Endothelial cell of umbilical vein (primary cell): ENCODE measurements at regions not wholly inside any gene's neighbourhood (a gene's known extent, or its start where the extent isn't known, plus 50 kb on each side); places are given as distances from the start of the nearest gene placed in this dataset.
A peak's percentile ranks its signal among the peaks of the same experiment; 100 is the strongest.

ENCODE experiments used
- BruUV-seq: library from RNA; stranded (reverse); fragments of 400-500 nt; replicated peaks from 2 replicates; lab custom pipeline; 2021; lab: Mats Ljungman, UMichigan
- CTCF ChIA-PET: fragments of 300-600, 350-600 bp; sonication (Branson Sonifier 250); formaldehyde crosslinking; loops from one replicate; lab custom pipeline; 2021; ENCODE audit warnings: antibody characterized with exemption, inconsistent platforms; lab: Charles Lee
- POLR2A ChIA-PET: fragments of 300-600, 350-600 bp; sonication (Branson Sonifier 250); formaldehyde crosslinking; loops from one replicate; lab custom pipeline; 2021; ENCODE audit warnings: antibody characterized with exemption, inconsistent platforms; lab: Charles Lee
- DNase-seq: peaks from one replicate; pipeline ENCODE4 v3.0.0-alpha.2; 2011; ENCODE audit warnings: low read depth, low spot score
- FAIRE-seq: peaks from 2 replicates; lab custom pipeline; 2011; peaks lifted over from hg19 to GRCh38; lab: Jason Lieb, UNC
- H2AFZ ChIP-seq: 2 replicates; pipeline ENCODE4 v1.6.0; 2012; ENCODE audit warnings: low read depth, low read length, control low read depth, inconsistent platforms
- H3K27ac ChIP-seq: 2 replicates; pipeline ENCODE4 v1.5.1; 2011; ENCODE audit warnings: low read depth, mild to moderate bottlenecking, control low read depth, low read length, moderate library complexity; ENCODE audit not compliant: insufficient read depth
- H3K27me3 ChIP-seq, 2 experiments: 2 replicates each; pipeline versions ENCODE4 v1.6.0 to v1.6.1; 2011; ENCODE audit warnings: low read length in 2 of 2, mixed read lengths in 1 of 2; ENCODE audit not compliant: control insufficient read depth in 2 of 2, insufficient read depth in 2 of 2
- H3K36me3 ChIP-seq, 2 experiments: 2 replicates in 1 of 2; 3 replicates in 1 of 2; pipeline ENCODE4 v1.5.1; 2011; ENCODE audit warnings: low read length in 2 of 2, mild to moderate bottlenecking in 1 of 2, moderate library complexity in 1 of 2; ENCODE audit not compliant: control insufficient read depth in 2 of 2, insufficient read depth in 2 of 2; ENCODE audit errors: extremely low read depth in 1 of 2
- H3K4me1 ChIP-seq: 3 replicates; pipeline ENCODE4 v1.5.1; 2011; ENCODE audit warnings: mild to moderate bottlenecking, low read length; ENCODE audit not compliant: control insufficient read depth, insufficient read depth; ENCODE audit errors: extremely low read depth
- H3K4me2 ChIP-seq: 2 replicates; pipeline ENCODE4 v1.6.1; 2011; ENCODE audit warnings: low read length, control low read depth, mixed read lengths; ENCODE audit not compliant: insufficient read depth
- H3K4me3 ChIP-seq, 3 experiments: fragments of 200-600 bp in 1 of 3; sonication (generic), shearing (Covaris generic) in 1 of 3; replicated peaks in 1 of 3; 2 replicates each; pipeline ENCODE4 v1.5.1; 2011 to 2016; ENCODE audit warnings: control low read depth in 3 of 3, low read length in 3 of 3, mild to moderate bottlenecking in 2 of 3, inconsistent platforms in 1 of 3, low read depth in 1 of 3, moderate library complexity in 1 of 3; ENCODE audit not compliant: insufficient read depth in 1 of 3
- H3K79me2 ChIP-seq: 2 replicates; pipeline ENCODE4 v1.6.0; 2012; ENCODE audit warnings: low read length, inconsistent platforms; ENCODE audit not compliant: control insufficient read depth, insufficient read depth
- H3K9ac ChIP-seq: replicated peaks from 2 replicates; pipeline ENCODE3; 2011; ENCODE audit warnings: low read length, control low read depth; ENCODE audit not compliant: insufficient read depth; ENCODE audit errors: extremely low read depth
- H3K9me1 ChIP-seq: replicated peaks from 3 replicates; pipeline ENCODE4 v1.6.0; 2011; ENCODE audit warnings: mild to moderate bottlenecking, low read length; ENCODE audit not compliant: control insufficient read depth, insufficient read depth; ENCODE audit errors: extremely low read depth
- H3K9me3 ChIP-seq: replicated peaks from 2 replicates; pipeline ENCODE4 v1.5.1; 2012; ENCODE audit warnings: low read length, inconsistent platforms; ENCODE audit not compliant: control insufficient read depth, insufficient read depth
- H4K20me1 ChIP-seq: replicated peaks from 2 replicates; pipeline ENCODE3; 2011; ENCODE audit warnings: mild to moderate bottlenecking, low read length; ENCODE audit not compliant: control insufficient read depth, insufficient read depth; ENCODE audit errors: extremely low read depth
- EZH2 ChIP-seq: IDR thresholded peaks from 2 replicates; pipeline ENCODE4 v1.6.1; 2012; ENCODE audit warnings: borderline replicate concordance, low read depth, mild to moderate bottlenecking, moderate library complexity, low read length, inconsistent platforms; ENCODE audit not compliant: severe bottlenecking
- FOS ChIP-seq: IDR thresholded peaks from 2 replicates; pipeline ENCODE4 v1.6.1; 2011; ENCODE audit warnings: mild to moderate bottlenecking, low read length, moderate library complexity, borderline replicate concordance; ENCODE audit not compliant: insufficient read depth
- GATA2 ChIP-seq: IDR thresholded peaks from 2 replicates; pipeline ENCODE4 v1.7.0; 2011; ENCODE audit warnings: low read depth, mild to moderate bottlenecking, moderate library complexity, mixed read lengths, low read length; ENCODE audit not compliant: insufficient read length, insufficient read depth
- JUN ChIP-seq: IDR thresholded peaks from 2 replicates; pipeline ENCODE4 v1.6.1; 2011; ENCODE audit warnings: borderline replicate concordance, low read depth; ENCODE audit not compliant: insufficient read length, insufficient read depth
- MYC ChIP-seq: IDR thresholded peaks from one replicate; pipeline ENCODE4 v1.6.1; 2011; ENCODE audit warnings: mild to moderate bottlenecking, low read depth, low read length
- POLR2A ChIP-seq: IDR thresholded peaks from 2 replicates; pipeline ENCODE4 v1.6.1; 2012; ENCODE audit warnings: low read depth, mild to moderate bottlenecking, control low read depth, low read length
- POLR2AphosphoS5 ChIP-seq: IDR thresholded peaks from 2 replicates; pipeline ENCODE4 v1.6.1; 2012; ENCODE audit warnings: low read depth, mild to moderate bottlenecking, control low read depth, low read length, moderate library complexity; ENCODE audit not compliant: insufficient read depth
- dilution Hi-C: fragments of 300-500 bp; cut with MboI; formaldehyde crosslinking; loops from one replicate; pipeline ENCODE4 v1.15.0; 2019; ENCODE audit warnings: low sequenced_read_pairs; ENCODE audit not compliant: extremely low pct_ligation_motif_present
- intact Hi-C: fragments of 100-400 bp; cut with micrococcal nuclease; formaldehyde crosslinking; loops from one replicate; pipeline ENCODE4 v1.10.0; 2022
- TF ChIP-seq, protein P1 (sequence below), 2 donors: IDR thresholded peaks; 1 replicate in 1 of 2; 2 replicates in 1 of 2; pipeline ENCODE4 v1.5.1; 2011; ENCODE audit warnings: low read length in 2 of 2, mild to moderate bottlenecking in 2 of 2, moderate library complexity in 2 of 2, control low read depth in 1 of 2, inconsistent platforms in 1 of 2, low read depth in 1 of 2; ENCODE audit not compliant: insufficient read depth in 1 of 2; ENCODE audit errors: extremely low read depth in 1 of 2
- TF ChIP-seq, protein P2 (sequence below): IDR thresholded peaks from 2 replicates; pipeline ENCODE4 v1.6.1; 2011; ENCODE audit not compliant: insufficient read depth, insufficient read length

DNA sequence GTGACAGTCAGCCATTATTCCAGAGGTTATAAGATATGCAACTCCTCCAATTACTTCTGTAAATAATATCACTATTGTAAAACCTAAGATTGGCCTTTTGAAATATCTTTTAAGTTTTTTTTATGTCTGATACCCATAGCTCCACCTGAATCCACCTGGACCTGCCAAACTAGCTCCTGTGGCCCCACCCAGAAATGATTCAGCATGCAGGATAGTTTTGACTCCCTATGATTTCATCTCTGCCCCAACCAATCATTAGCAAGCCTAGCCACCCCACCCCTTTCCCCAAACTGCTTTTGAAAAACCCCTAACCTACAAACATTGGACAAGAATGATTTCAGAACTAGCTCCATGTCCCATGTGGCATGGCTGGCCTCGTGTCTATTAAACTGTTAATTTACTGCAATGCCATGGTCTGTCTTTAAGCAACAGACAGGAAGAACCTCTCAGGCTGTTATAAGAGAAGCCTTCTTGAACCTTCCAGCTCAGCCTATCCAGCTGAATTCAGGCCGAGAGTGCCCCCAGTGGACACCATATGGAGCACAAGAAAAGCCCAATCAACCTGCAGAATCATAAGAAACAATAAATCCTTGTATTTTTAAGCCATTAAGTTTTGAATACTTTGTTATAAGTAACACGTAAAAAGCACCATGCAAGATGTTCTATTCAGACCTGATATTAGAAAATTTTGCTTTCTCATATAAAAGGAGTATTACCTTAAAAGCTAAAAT, 263.0 kb upstream of the ZRANB2 start:
- CTCF ChIA-PET: interaction anchor here (1.0 to 1.3 kb wide), 7 partner anchors 14 to 249 kb away, joined by 3 to 5 read pairs (median 4); no protein-coding TSS in a partner anchor
- POLR2A ChIA-PET: no interaction called here
- H3K27ac ChIP-seq: no peak overlapping the region

DNA sequence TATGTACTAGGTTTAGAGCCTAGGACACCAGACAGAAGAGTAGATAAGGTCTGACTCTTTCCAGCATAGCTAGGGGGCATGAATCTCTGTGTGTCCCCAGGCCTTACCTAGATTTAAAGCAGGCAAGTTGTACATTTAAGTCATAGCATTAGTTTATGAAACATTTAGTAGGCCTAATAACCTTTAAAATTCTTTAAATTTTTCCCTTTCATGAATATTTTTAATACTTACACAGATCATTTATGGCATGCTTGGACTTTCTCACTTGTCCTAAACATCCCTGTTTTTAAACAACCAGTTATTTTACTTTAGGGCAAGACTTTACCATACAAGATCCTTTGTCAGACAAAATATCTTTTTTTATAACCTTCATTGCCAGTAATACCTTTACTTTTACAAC, 258.4 kb upstream of the ZRANB2 start:
- BruUV-seq: no TSS peak
- no peak overlapping the region for H3K4me2 ChIP-seq
- FAIRE-seq (no peak), DNase-seq (no peak)
- dilution Hi-C loops (no loop called here), intact Hi-C loops (no loop called here)
- no peaks in the 10 kb centered on the region for H3K79me2 ChIP-seq
- no peaks in the 10 kb centered on the region for H4K20me1 ChIP-seq
- H3K9me3 ChIP-seq: no peaks in the 10 kb centered on the region
- TF ChIP-seq, protein P1, sequence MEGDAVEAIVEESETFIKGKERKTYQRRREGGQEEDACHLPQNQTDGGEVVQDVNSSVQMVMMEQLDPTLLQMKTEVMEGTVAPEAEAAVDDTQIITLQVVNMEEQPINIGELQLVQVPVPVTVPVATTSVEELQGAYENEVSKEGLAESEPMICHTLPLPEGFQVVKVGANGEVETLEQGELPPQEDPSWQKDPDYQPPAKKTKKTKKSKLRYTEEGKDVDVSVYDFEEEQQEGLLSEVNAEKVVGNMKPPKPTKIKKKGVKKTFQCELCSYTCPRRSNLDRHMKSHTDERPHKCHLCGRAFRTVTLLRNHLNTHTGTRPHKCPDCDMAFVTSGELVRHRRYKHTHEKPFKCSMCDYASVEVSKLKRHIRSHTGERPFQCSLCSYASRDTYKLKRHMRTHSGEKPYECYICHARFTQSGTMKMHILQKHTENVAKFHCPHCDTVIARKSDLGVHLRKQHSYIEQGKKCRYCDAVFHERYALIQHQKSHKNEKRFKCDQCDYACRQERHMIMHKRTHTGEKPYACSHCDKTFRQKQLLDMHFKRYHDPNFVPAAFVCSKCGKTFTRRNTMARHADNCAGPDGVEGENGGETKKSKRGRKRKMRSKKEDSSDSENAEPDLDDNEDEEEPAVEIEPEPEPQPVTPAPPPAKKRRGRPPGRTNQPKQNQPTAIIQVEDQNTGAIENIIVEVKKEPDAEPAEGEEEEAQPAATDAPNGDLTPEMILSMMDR (IDR thresholded peaks at IDR 0.05; ENCODE audit: extremely low read depth in 1 of 2, insufficient read depth in 1 of 2, low read depth in 1 of 2, low read length in 2 of 2): no peak
- TF ChIP-seq JUN (no peak), EZH2 (no peak), POLR2AphosphoS5 (no peak), POLR2A (no peak), MYC (no peak), GATA2 (no peak), FOS (no peak)
- TF ChIP-seq, protein P2, sequence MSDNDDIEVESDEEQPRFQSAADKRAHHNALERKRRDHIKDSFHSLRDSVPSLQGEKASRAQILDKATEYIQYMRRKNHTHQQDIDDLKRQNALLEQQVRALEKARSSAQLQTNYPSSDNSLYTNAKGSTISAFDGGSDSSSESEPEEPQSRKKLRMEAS: no peak
- H3K9me1 ChIP-seq: no peaks in the 10 kb centered on the region
- no peak overlapping the region for H3K27ac ChIP-seq
- H3K4me3 ChIP-seq: no peak overlapping the region
- H2AFZ ChIP-seq: no peak overlapping the region
- CTCF ChIA-PET: no interaction called here
- POLR2A ChIA-PET: no interaction called here
- no peaks in the 10 kb centered on the region for H3K27me3 ChIP-seq
- H3K4me1 ChIP-seq: no peaks in the 10 kb centered on the region
- no peaks in the 10 kb centered on the region for H3K36me3 ChIP-seq
- H3K9ac ChIP-seq: no peak overlapping the region

More for the DNA sequence above, 263.0 kb upstream of the ZRANB2 start:
- H2AFZ ChIP-seq: no peak overlapping the region
- no peaks in the 10 kb centered on the region for H3K9me3 ChIP-seq
- DNase-seq (no peak), FAIRE-seq (no peak)
- no peaks in the 10 kb centered on the region for H3K9me1 ChIP-seq
- H3K79me2 ChIP-seq: no peaks in the 10 kb centered on the region
- H3K4me2 ChIP-seq: no peak overlapping the region
- no TSS peak for BruUV-seq
- no peaks in the 10 kb centered on the region for H3K4me1 ChIP-seq
- dilution Hi-C loops (no loop called here), intact Hi-C loops (no loop called here)
- H4K20me1 ChIP-seq: no peaks in the 10 kb centered on the region
- no peak for TF ChIP-seq GATA2
- TF ChIP-seq, protein P1 (IDR thresholded peaks at IDR 0.05; ENCODE audit: extremely low read depth in 1 of 2, insufficient read depth in 1 of 2, low read depth in 1 of 2, low read length in 2 of 2): peak in 1 of 2 donors; percentile 7
- no peaks in the 10 kb centered on the region for H3K36me3 ChIP-seq
- no peak overlapping the region for H3K4me3 ChIP-seq
- H3K27me3 ChIP-seq: no peaks in the 10 kb centered on the region
- H3K9ac ChIP-seq: no peak overlapping the region
